ENCODE measurements at regions not wholly inside any gene's neighbourhood (a gene's known extent, or its start where the extent isn't known, plus 50 kb on each side); places are given as distances from the start of the nearest gene placed in this dataset.

- TF ChIP-seq EZH2 (IDR thresholded peaks at IDR 0.05; ENCODE audit: low read length, unreplicated experiment) (no peak), CTCF (conservative IDR thresholded peaks at IDR 0.05; ENCODE audit: low read depth, low read length) (no peak)
These were observed 68.8 kb upstream of the SLC7A11 start for GRCh38 chr4:138310991-138311390.

All from PC-3 (cell line).